ENCODE measurements at regions not wholly inside any gene's neighbourhood (a gene's known extent, or its start where the extent isn't known, plus 50 kb on each side); places are given as distances from the start of the nearest gene placed in this dataset.

GRCh38 chrX:150255441-150256296, 107.4 kb upstream of the MAMLD1 start:
- TF ChIP-seq EP300 (IDR thresholded peaks at IDR 0.05; ENCODE audit: borderline replicate concordance) (no peak), EGR1 (IDR thresholded peaks at IDR 0.05) (no peak), ZBTB7A (IDR thresholded peaks at IDR 0.05; ENCODE audit: low read depth) (no peak), TEAD4 (IDR thresholded peaks at IDR 0.05) (no peak), YY1 (IDR thresholded peaks at IDR 0.05; ENCODE audit: low read depth) (no peak), NFIC (IDR thresholded peaks at IDR 0.05) (no peak), TCF12 (IDR thresholded peaks at IDR 0.05; ENCODE audit: low read depth) (no peak), CEBPB (IDR thresholded peaks at IDR 0.05) (no peak), CREB1 (IDR thresholded peaks at IDR 0.05; ENCODE audit: low read depth) (no peak), RAD21 (IDR thresholded peaks at IDR 0.05; ENCODE audit: low read depth) (no peak), TAF1 (IDR thresholded peaks at IDR 0.05; ENCODE audit: low read depth) (no peak), FOXM1 (IDR thresholded peaks at IDR 0.05; ENCODE audit: borderline replicate concordance, low read depth) (no peak), USF1 (IDR thresholded peaks at IDR 0.05) (no peak)
- TF ChIP-seq, protein P1, sequence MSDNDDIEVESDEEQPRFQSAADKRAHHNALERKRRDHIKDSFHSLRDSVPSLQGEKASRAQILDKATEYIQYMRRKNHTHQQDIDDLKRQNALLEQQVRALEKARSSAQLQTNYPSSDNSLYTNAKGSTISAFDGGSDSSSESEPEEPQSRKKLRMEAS (IDR thresholded peaks at IDR 0.05), result no peak
- TF ChIP-seq, protein P2, sequence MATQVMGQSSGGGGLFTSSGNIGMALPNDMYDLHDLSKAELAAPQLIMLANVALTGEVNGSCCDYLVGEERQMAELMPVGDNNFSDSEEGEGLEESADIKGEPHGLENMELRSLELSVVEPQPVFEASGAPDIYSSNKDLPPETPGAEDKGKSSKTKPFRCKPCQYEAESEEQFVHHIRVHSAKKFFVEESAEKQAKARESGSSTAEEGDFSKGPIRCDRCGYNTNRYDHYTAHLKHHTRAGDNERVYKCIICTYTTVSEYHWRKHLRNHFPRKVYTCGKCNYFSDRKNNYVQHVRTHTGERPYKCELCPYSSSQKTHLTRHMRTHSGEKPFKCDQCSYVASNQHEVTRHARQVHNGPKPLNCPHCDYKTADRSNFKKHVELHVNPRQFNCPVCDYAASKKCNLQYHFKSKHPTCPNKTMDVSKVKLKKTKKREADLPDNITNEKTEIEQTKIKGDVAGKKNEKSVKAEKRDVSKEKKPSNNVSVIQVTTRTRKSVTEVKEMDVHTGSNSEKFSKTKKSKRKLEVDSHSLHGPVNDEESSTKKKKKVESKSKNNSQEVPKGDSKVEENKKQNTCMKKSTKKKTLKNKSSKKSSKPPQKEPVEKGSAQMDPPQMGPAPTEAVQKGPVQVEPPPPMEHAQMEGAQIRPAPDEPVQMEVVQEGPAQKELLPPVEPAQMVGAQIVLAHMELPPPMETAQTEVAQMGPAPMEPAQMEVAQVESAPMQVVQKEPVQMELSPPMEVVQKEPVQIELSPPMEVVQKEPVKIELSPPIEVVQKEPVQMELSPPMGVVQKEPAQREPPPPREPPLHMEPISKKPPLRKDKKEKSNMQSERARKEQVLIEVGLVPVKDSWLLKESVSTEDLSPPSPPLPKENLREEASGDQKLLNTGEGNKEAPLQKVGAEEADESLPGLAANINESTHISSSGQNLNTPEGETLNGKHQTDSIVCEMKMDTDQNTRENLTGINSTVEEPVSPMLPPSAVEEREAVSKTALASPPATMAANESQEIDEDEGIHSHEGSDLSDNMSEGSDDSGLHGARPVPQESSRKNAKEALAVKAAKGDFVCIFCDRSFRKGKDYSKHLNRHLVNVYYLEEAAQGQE (IDR thresholded peaks at IDR 0.05; ENCODE audit: low read depth), result no peak

GRCh38 chrX:150256297-150256650, 106.8 kb upstream of the MAMLD1 start:
- TF ChIP-seq TEAD4 (IDR thresholded peaks at IDR 0.05), result no peak
- TF ChIP-seq YY1 (IDR thresholded peaks at IDR 0.05; ENCODE audit: low read depth), result no peak
- TF ChIP-seq TCF12 (IDR thresholded peaks at IDR 0.05; ENCODE audit: low read depth), result no peak

DNA sequence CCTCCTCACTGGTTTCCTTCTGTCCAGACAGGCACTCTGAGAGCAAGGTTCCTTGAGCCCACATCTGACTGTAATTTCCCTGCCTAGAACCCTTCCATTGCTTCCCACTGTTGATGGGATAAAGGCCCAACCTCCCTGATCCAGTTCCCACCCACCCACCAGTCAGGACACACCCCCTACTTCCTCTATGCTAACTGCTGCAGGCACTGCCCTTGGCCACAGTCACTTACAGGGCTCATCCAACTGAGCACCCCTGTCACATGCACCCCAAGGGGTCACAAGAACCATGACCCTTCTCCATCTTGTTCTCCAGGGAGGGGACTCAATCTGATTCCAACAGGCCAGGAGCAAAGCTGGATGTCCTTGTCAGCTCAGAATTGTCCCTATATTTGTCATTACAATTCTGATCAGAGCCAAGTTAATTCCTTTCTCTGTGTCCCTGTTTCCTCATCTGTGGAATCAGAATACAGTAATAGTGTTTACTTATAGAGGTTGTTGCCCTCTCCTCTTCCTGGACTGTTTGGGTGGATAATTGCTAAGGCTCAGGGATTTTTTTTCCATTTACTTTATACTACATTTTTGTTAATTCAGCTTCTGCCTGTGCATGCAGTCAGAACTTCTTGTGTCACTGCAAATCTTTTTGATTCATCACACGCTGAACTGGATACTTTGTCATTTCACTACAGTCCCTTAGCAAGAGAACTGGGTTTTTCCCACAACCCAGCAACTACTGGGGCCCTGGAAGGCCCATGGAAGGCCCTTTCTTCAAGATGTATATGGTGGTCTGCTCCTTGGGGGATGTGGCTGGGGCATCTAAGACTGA, 105.6 kb upstream of the MAMLD1 start:
- no peak for TF ChIP-seq ZBTB7A (IDR thresholded peaks at IDR 0.05; ENCODE audit: low read depth)
- TF ChIP-seq TAF1 (IDR thresholded peaks at IDR 0.05; ENCODE audit: low read depth), result no peak
- TF ChIP-seq NFIC (IDR thresholded peaks at IDR 0.05), result no peak
- TF ChIP-seq TEAD4 (IDR thresholded peaks at IDR 0.05), result no peak
- TF ChIP-seq EP300 (IDR thresholded peaks at IDR 0.05; ENCODE audit: borderline replicate concordance), result no peak

GRCh38 chrX:150258176-150258425, 105.0 kb upstream of the MAMLD1 start:
- no peak for TF ChIP-seq ZBTB7A (IDR thresholded peaks at IDR 0.05; ENCODE audit: low read depth)

GRCh38 chrX:150258463-150259430, 104.4 kb upstream of the MAMLD1 start:
- no peak for TF ChIP-seq EGR1 (IDR thresholded peaks at IDR 0.05)
- TF ChIP-seq CREB1 (IDR thresholded peaks at IDR 0.05; ENCODE audit: low read depth), result no peak
- TF ChIP-seq, protein P1 (IDR thresholded peaks at IDR 0.05), result no peak
- TF ChIP-seq RAD21 (IDR thresholded peaks at IDR 0.05; ENCODE audit: low read depth), result no peak
- TF ChIP-seq TEAD4 (IDR thresholded peaks at IDR 0.05), result no peak

DNA sequence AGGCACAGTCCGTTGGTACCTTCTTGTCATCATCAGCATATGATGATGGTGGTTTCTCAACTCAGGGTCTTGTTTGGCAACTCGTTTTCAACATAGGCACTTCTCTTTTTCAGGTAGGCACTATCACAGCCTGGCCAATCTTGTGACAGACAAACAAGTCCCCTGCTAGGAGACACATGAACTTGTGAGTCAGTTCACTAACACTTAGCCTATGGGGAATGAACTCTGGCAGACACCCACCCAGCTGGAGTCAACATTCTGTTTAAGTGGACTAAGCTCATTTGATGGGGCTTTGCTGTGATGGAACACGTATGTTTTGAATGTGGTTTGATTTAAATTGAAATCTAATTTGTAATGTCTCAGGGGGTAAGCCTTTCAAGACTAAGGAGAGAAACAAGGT, 100.7 kb upstream of the MAMLD1 start:
- TF ChIP-seq ZBTB7A (IDR thresholded peaks at IDR 0.05; ENCODE audit: low read depth) (no peak), TEAD4 (IDR thresholded peaks at IDR 0.05) (no peak)
- TF ChIP-seq, protein P1 (IDR thresholded peaks at IDR 0.05), result no peak

GRCh38 chrX:150268839-150269355, 94.2 kb upstream of the MAMLD1 start:
- TF ChIP-seq USF1 (IDR thresholded peaks at IDR 0.05) (no peak), NFIC (IDR thresholded peaks at IDR 0.05) (no peak), TCF12 (IDR thresholded peaks at IDR 0.05; ENCODE audit: low read depth) (no peak), RAD21 (IDR thresholded peaks at IDR 0.05; ENCODE audit: low read depth) (no peak), FOXM1 (IDR thresholded peaks at IDR 0.05; ENCODE audit: borderline replicate concordance, low read depth) (no peak), CEBPB (IDR thresholded peaks at IDR 0.05) (no peak), YY1 (IDR thresholded peaks at IDR 0.05; ENCODE audit: low read depth) (no peak), CREB1 (IDR thresholded peaks at IDR 0.05; ENCODE audit: low read depth) (no peak), EGR1 (IDR thresholded peaks at IDR 0.05) (no peak), TAF1 (IDR thresholded peaks at IDR 0.05; ENCODE audit: low read depth) (no peak), TEAD4 (IDR thresholded peaks at IDR 0.05) (no peak), ZBTB7A (IDR thresholded peaks at IDR 0.05; ENCODE audit: low read depth) (no peak), EP300 (IDR thresholded peaks at IDR 0.05; ENCODE audit: borderline replicate concordance) (no peak)
- TF ChIP-seq, protein P2 (IDR thresholded peaks at IDR 0.05; ENCODE audit: low read depth), result no peak
- TF ChIP-seq, protein P1 (IDR thresholded peaks at IDR 0.05), result no peak

Measured in Ishikawa (cell line).